GM12875 (cell line): ENCODE measurements at regions not wholly inside any gene's neighbourhood (a gene's known extent, or its start where the extent isn't known, plus 50 kb on each side); places are given as distances from the start of the nearest gene placed in this dataset.
"Not testable (repeated sequence)": the region's sequence is repeated elsewhere in the genome, so short reads cannot be mapped to it uniquely, and the experiment has no call there.

Experiments
- H3K4me3 ChIP-seq: one replicate; pipeline ENCODE4 v1.5.1; 2011; ENCODE audit warnings: low read depth, low read length, control low read depth
- CTCF ChIP-seq: IDR thresholded peaks from 2 replicates; pipeline ENCODE4 v1.5.1; 2011; ENCODE audit warnings: low read depth, mild to moderate bottlenecking, control low read depth, inconsistent platforms, low read length, moderate library complexity, borderline replicate concordance; ENCODE audit not compliant: insufficient read depth

GRCh38 chr14:105636935-105637334 is 110.6 kb downstream of the TMEM121 start:
- no peak for TF ChIP-seq CTCF
- no peak overlapping the region for H3K4me3 ChIP-seq

- not testable (repeated sequence) for H3K4me3 ChIP-seq
Observed at GRCh38 chr14:105637345-105637744, 111.0 kb downstream of the TMEM121 start.

- not testable (repeated sequence) for H3K4me3 ChIP-seq
Observed at GRCh38 chr14:105639969-105640931, 113.9 kb downstream of the TMEM121 start.

GRCh38 chr14:105641075-105641937 is 114.9 kb downstream of the TMEM121 start:
- no peak for TF ChIP-seq CTCF

GRCh38 chr14:105641951-105642350 is 115.6 kb downstream of the TMEM121 start:
- H3K4me3 ChIP-seq = not testable (repeated sequence)

More at GRCh38 chr14:105641075-105641937, 114.9 kb downstream of the TMEM121 start:
- no peak overlapping the region for H3K4me3 ChIP-seq

GRCh38 chr14:105642486-105642885 is 116.1 kb downstream of the TMEM121 start:
- not testable (repeated sequence) for H3K4me3 ChIP-seq

GRCh38 chr14:105643406-105644052 is 117.1 kb downstream of the TMEM121 start:
- not testable (repeated sequence) for H3K4me3 ChIP-seq

GRCh38 chr14:105644053-105644435 is 117.7 kb downstream of the TMEM121 start:
- H3K4me3 ChIP-seq = not testable (repeated sequence)

GRCh38 chr14:105644457-105644856 is 118.1 kb downstream of the TMEM121 start:
- not testable (repeated sequence) for H3K4me3 ChIP-seq

- not testable (repeated sequence) for H3K4me3 ChIP-seq
Observed at GRCh38 chr14:105644891-105645290, 118.5 kb downstream of the TMEM121 start.

GRCh38 chr14:105645389-105645788 is 119.0 kb downstream of the TMEM121 start:
- H3K4me3 ChIP-seq = not testable (repeated sequence)

GRCh38 chr14:105646175-105646574 is 119.8 kb downstream of the TMEM121 start:
- no peak overlapping the region for H3K4me3 ChIP-seq
- TF ChIP-seq CTCF = no peak

- not testable (repeated sequence) for H3K4me3 ChIP-seq
Observed at GRCh38 chr14:105646711-105647281, 120.4 kb downstream of the TMEM121 start.

GRCh38 chr14:105647426-105647783 is 121.0 kb downstream of the TMEM121 start:
- H3K4me3 ChIP-seq = not testable (repeated sequence)
